ENCODE measurements at regions not wholly inside any gene's neighbourhood (a gene's known extent, or its start where the extent isn't known, plus 50 kb on each side); places are given as distances from the start of the nearest gene placed in this dataset.

DNA sequence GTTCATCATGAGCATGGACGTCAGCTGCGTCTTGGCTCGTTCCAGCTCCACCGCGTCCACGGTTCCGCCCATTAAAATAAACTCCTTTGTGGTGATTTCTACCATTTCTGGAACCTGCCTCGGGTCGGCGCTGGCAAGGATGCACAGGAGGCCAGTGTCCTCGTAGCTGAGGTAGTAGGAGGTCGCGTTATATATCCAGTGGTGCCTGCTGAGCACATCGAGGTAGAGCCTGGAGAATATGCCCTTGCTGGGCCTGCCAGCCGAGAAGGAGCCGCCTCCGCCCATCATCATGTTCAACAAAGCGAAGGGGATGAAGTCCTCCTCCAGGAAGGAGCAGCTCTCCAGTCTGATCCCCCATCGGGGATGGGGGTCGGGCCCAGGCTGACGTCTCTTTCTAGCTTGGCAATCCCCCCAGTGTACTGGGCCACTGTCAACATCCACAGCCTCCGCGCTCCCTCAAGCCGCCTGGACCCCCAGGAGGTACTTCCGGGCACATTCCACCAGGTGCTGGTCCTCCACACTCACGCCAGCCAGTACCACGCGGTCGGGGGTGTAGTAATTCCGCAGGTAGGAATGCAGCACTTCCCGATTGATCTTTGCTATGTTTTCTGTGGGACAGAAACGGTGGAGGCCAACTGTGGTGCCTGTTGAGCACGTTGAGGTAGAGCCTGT is 120.9 kb upstream of the GRID2 start:
- Histone ChIP-seq H3K27ac (ENCODE audit: low read length) (no peak overlapping the region), H3K4me2 (ENCODE audit: insufficient read depth, low read length) (no peak overlapping the region), H3K27me3 (ENCODE audit: insufficient read depth, low read length, poor library complexity) (no peaks in the 10 kb centered on the region), H3K9me3 (ENCODE audit: insufficient read depth, low read length, severe bottlenecking) (peaks cover 6% of the 10 kb centered on the region), H2AFZ (ENCODE audit: low read depth, low read length) (no peak overlapping the region), H3K9ac (ENCODE audit: low read depth, low read length) (no peak overlapping the region), H3K79me2 (ENCODE audit: insufficient read depth, low read length) (no peaks in the 10 kb centered on the region), H3K4me3 (ENCODE audit: low read depth in 1 of 2, low read length in 2 of 2) (no peak overlapping the region), H4K20me1 (ENCODE audit: insufficient read depth, low read length) (no peaks in the 10 kb centered on the region), H3K4me1 (ENCODE audit: insufficient read depth, low read length) (no peaks in the 10 kb centered on the region), H3K36me3 (ENCODE audit: insufficient read depth, low read length) (no peaks in the 10 kb centered on the region)
- no peak for DNase-seq
- ATAC-seq (ENCODE audit: insufficient read depth, low read depth) = no peak
- TF ChIP-seq CTCF (IDR thresholded peaks at IDR 0.05; ENCODE audit: borderline replicate concordance, extremely low read depth, low read length, poor library complexity, severe bottlenecking) (no peak), EZH2 (IDR thresholded peaks at IDR 0.05; ENCODE audit: borderline replicate concordance, low read depth, low read length, severe bottlenecking) (no peak)

- no peak for DNase-seq
- H3K4me3 ChIP-seq (ENCODE audit: low read depth in 1 of 2, low read length in 2 of 2) = no peak overlapping the region
- no peak for ATAC-seq (ENCODE audit: insufficient read depth, low read depth)
- no peaks in the 10 kb centered on the region for H3K4me1 ChIP-seq (ENCODE audit: insufficient read depth, low read length)
- no peak overlapping the region for H3K27ac ChIP-seq (ENCODE audit: low read length)
- no peak overlapping the region for H3K4me2 ChIP-seq (ENCODE audit: insufficient read depth, low read length)
- H3K36me3 ChIP-seq (ENCODE audit: insufficient read depth, low read length) = no peaks in the 10 kb centered on the region
- no peak overlapping the region for H3K9ac ChIP-seq (ENCODE audit: low read depth, low read length)
- H3K79me2 ChIP-seq (ENCODE audit: insufficient read depth, low read length) = no peaks in the 10 kb centered on the region
- no peaks in the 10 kb centered on the region for H3K27me3 ChIP-seq (ENCODE audit: insufficient read depth, low read length, poor library complexity)
- no peaks in the 10 kb centered on the region for H4K20me1 ChIP-seq (ENCODE audit: insufficient read depth, low read length)
- H2AFZ ChIP-seq (ENCODE audit: low read depth, low read length) = no peak overlapping the region
- TF ChIP-seq CTCF (IDR thresholded peaks at IDR 0.05; ENCODE audit: borderline replicate concordance, extremely low read depth, low read length, poor library complexity, severe bottlenecking) (no peak), EZH2 (IDR thresholded peaks at IDR 0.05; ENCODE audit: borderline replicate concordance, low read depth, low read length, severe bottlenecking) (no peak)
- H3K9me3 ChIP-seq (ENCODE audit: insufficient read depth, low read length, severe bottlenecking) = peaks cover 6% of the 10 kb centered on the region
Observed at GRCh38 chr4:92183825-92184224, 119.9 kb upstream of the GRID2 start.

DNA sequence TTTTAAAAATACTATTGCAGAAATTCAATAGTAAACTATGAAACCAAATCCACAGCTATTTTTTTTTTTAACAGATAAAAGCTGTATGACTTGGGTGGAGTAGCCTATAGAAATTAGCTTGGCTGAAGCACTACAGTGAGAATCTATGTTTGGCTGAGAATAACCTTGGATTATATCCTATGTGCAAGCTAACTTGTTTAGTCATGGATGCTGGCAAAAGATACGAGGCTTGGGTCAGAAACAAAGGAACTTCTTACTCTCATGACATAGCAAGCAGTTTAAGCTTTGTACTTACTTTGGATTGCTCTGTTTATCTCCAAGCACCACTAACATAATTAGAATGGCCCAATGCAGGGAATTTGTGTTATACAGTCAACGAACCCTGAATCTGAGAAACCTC is 119.2 kb upstream of the GRID2 start:
- Histone ChIP-seq H2AFZ (ENCODE audit: low read depth, low read length) (no peak overlapping the region), H3K4me2 (ENCODE audit: insufficient read depth, low read length) (no peak overlapping the region), H3K9ac (ENCODE audit: low read depth, low read length) (no peak overlapping the region), H3K79me2 (ENCODE audit: insufficient read depth, low read length) (no peaks in the 10 kb centered on the region), H4K20me1 (ENCODE audit: insufficient read depth, low read length) (no peaks in the 10 kb centered on the region), H3K4me3 (ENCODE audit: low read depth in 1 of 2, low read length in 2 of 2) (no peak overlapping the region), H3K4me1 (ENCODE audit: insufficient read depth, low read length) (no peaks in the 10 kb centered on the region), H3K36me3 (ENCODE audit: insufficient read depth, low read length) (no peaks in the 10 kb centered on the region), H3K27ac (ENCODE audit: low read length) (no peak overlapping the region), H3K9me3 (ENCODE audit: insufficient read depth, low read length, severe bottlenecking) (peaks cover 6% of the 10 kb centered on the region), H3K27me3 (ENCODE audit: insufficient read depth, low read length, poor library complexity) (no peaks in the 10 kb centered on the region)
- no peak for ATAC-seq (ENCODE audit: insufficient read depth, low read depth)
- TF ChIP-seq EZH2 (IDR thresholded peaks at IDR 0.05; ENCODE audit: borderline replicate concordance, low read depth, low read length, severe bottlenecking) = no peak
- no peak for DNase-seq

DNA sequence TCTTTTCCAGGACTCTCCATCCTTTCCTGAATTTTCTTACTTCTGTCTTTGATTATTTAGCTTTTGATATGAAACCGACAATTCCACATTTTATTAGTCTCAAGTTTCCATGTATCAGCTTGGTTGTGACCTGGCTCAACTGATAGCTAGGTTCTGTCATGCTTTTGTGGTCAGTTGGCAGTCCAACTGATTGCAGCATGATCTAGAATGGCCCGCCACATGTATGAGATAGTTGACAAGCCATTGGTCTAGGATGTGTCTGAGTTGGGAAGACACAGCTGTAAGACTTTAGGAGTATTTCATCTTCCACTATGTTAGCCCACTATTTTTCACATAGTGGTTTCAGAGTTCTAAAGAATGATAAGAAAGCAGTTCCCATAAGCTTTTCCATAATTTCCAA is 117.5 kb upstream of the GRID2 start:
- H3K4me1 ChIP-seq (ENCODE audit: insufficient read depth, low read length) = no peaks in the 10 kb centered on the region
- no peak overlapping the region for H3K4me2 ChIP-seq (ENCODE audit: insufficient read depth, low read length)
- no peak overlapping the region for H3K27ac ChIP-seq (ENCODE audit: low read length)
- H3K79me2 ChIP-seq (ENCODE audit: insufficient read depth, low read length) = no peaks in the 10 kb centered on the region
- no peaks in the 10 kb centered on the region for H4K20me1 ChIP-seq (ENCODE audit: insufficient read depth, low read length)
- ATAC-seq (ENCODE audit: insufficient read depth, low read depth) (no peak), DNase-seq (no peak)
- H3K27me3 ChIP-seq (ENCODE audit: insufficient read depth, low read length, poor library complexity) = no peaks in the 10 kb centered on the region
- peaks cover 6% of the 10 kb centered on the region for H3K9me3 ChIP-seq (ENCODE audit: insufficient read depth, low read length, severe bottlenecking)
- no peak overlapping the region for H3K4me3 ChIP-seq (ENCODE audit: low read depth in 1 of 2, low read length in 2 of 2)
- H3K9ac ChIP-seq (ENCODE audit: low read depth, low read length) = no peak overlapping the region
- no peaks in the 10 kb centered on the region for H3K36me3 ChIP-seq (ENCODE audit: insufficient read depth, low read length)
- TF ChIP-seq CTCF (IDR thresholded peaks at IDR 0.05; ENCODE audit: borderline replicate concordance, extremely low read depth, low read length, poor library complexity, severe bottlenecking) = no peak
- no peak for TF ChIP-seq EZH2 (IDR thresholded peaks at IDR 0.05; ENCODE audit: borderline replicate concordance, low read depth, low read length, severe bottlenecking)
- H2AFZ ChIP-seq (ENCODE audit: low read depth, low read length) = no peak overlapping the region
